Large intestine (tissue), 3 donors: ENCODE measurements at regions not wholly inside any gene's neighbourhood (a gene's known extent, or its start where the extent isn't known, plus 50 kb on each side); places are given as distances from the start of the nearest gene placed in this dataset.
A peak's percentile ranks its signal among the peaks of the same experiment; 100 is the strongest.
"Not testable (repeated sequence)": the region's sequence is repeated elsewhere in the genome, so short reads cannot be mapped to it uniquely, and the experiment has no call there.

Experiments used
- DNase-seq, 2 donors: peaks; one replicate each; pipeline versions ENCODE4 v3.0.0 to v3.0.0-alpha.2; 2013
- H3K27ac ChIP-seq: one replicate; pipeline ENCODE4 v1.5.1; 2013; ENCODE audit warnings: low read length
- H3K27me3 ChIP-seq: 2 replicates; pipeline ENCODE4 v1.6.1; 2013; ENCODE audit warnings: low read length; ENCODE audit not compliant: control insufficient read depth, insufficient read depth
- H3K36me3 ChIP-seq: 2 replicates; pipeline ENCODE4 v1.6.1; 2013; ENCODE audit warnings: low read length; ENCODE audit not compliant: control insufficient read depth, insufficient read depth
- H3K4me1 ChIP-seq: one replicate; pipeline ENCODE4 v1.6.1; 2013; ENCODE audit warnings: low read length; ENCODE audit not compliant: control insufficient read depth, insufficient read depth
- H3K4me3 ChIP-seq: one replicate; pipeline ENCODE4 v1.5.1; 2013; ENCODE audit warnings: low read length
- H3K9me3 ChIP-seq: one replicate; pipeline ENCODE4 v1.6.1; 2013; ENCODE audit warnings: mild to moderate bottlenecking, low read depth, low read length, moderate library complexity; ENCODE audit not compliant: control insufficient read depth
- WGBS: methylation state at CpG from one replicate; pipeline ENCODE4 v1.1.5; 2013; ENCODE audit warnings: low lambda C conversion rate; ENCODE audit not compliant: insufficient coverage; 5-methylcytosine and 5-hydroxymethylcytosine counted together

GRCh38 chr5:123987956-123988355 is 476.0 kb downstream of the CSNK1G3 start:
- no peaks in the 10 kb centered on the region for H3K9me3 ChIP-seq
- H3K36me3 ChIP-seq, result no peaks in the 10 kb centered on the region
- H3K27me3 ChIP-seq, result no peaks in the 10 kb centered on the region
- H3K4me1 ChIP-seq, result no peaks in the 10 kb centered on the region
- DNase-seq, result no peak
- H3K4me3 ChIP-seq, result no peak overlapping the region
- no CpG with 5 or more reads among the region's 5 CpGs for WGBS
- H3K27ac ChIP-seq, result no peak overlapping the region

GRCh38 chr5:123976379-123977033 is 464.5 kb downstream of the CSNK1G3 start:
- H3K4me1 ChIP-seq, result no peaks in the 10 kb centered on the region
- WGBS, result no CpG with 5 or more reads among the region's 4 CpGs
- no peaks in the 10 kb centered on the region for H3K9me3 ChIP-seq
- H3K27me3 ChIP-seq, result no peaks in the 10 kb centered on the region
- H3K4me3 ChIP-seq, result no peak overlapping the region
- no peaks in the 10 kb centered on the region for H3K36me3 ChIP-seq
- no peak overlapping the region for H3K27ac ChIP-seq
- DNase-seq, result no peak

- not testable (repeated sequence) for H3K27ac ChIP-seq, H3K27me3 ChIP-seq, H3K4me1 ChIP-seq, H3K4me3 ChIP-seq, DNase-seq, H3K9me3 ChIP-seq, H3K36me3 ChIP-seq
Measured at GRCh38 chr5:123975521-123975920, 463.5 kb downstream of the CSNK1G3 start.

GRCh38 chr5:123966781-123967180 is 454.8 kb downstream of the CSNK1G3 start:
- Histone ChIP-seq H3K9me3 (no peaks in the 10 kb centered on the region), H3K4me1 (no peaks in the 10 kb centered on the region), H3K36me3 (no peaks in the 10 kb centered on the region), H3K27me3 (no peaks in the 10 kb centered on the region), H3K4me3 (no peak overlapping the region), H3K27ac (no peak overlapping the region)
- WGBS, result no CpG with 5 or more reads among the region's 1 CpG
- DNase-seq, result no peak

GRCh38 chr5:123965626-123966025 is 453.6 kb downstream of the CSNK1G3 start:
- H3K4me1 ChIP-seq, result no peaks in the 10 kb centered on the region
- no peak overlapping the region for H3K27ac ChIP-seq
- no peak overlapping the region for H3K4me3 ChIP-seq
- DNase-seq, result no peak
- H3K27me3 ChIP-seq, result no peaks in the 10 kb centered on the region
- H3K9me3 ChIP-seq, result no peaks in the 10 kb centered on the region
- no CpG with 5 or more reads among the region's 3 CpGs for WGBS
- no peaks in the 10 kb centered on the region for H3K36me3 ChIP-seq

GRCh38 chr5:123964884-123965283 is 452.9 kb downstream of the CSNK1G3 start:
- Histone ChIP-seq H3K27me3 (no peaks in the 10 kb centered on the region), H3K36me3 (no peaks in the 10 kb centered on the region), H3K4me1 (no peaks in the 10 kb centered on the region), H3K4me3 (no peak overlapping the region), H3K27ac (no peak overlapping the region), H3K9me3 (no peaks in the 10 kb centered on the region)
- WGBS, result 100% methylated on average over 1 of the region's 1 CpG
- no peak for DNase-seq

DNA sequence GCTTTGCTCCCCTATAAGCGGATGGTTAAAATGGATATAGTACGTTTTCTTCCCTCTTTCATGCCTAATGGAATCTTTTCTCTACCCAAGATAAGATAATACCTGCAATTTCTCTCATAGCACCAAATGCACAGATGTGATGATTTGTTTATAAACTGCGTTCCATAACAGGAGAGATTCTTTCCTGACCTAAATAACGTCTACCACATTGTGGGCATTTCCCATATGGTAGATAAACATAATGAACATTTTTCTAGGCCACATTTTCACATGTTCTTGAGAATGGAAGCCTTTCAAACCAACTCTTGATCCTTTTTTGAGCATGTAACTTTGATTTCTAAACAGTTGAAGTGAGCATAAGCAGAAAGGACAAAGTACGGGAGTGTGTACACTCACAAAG is 448.5 kb downstream of the CSNK1G3 start:
- Histone ChIP-seq H3K4me3 (no peak overlapping the region), H3K9me3 (no peaks in the 10 kb centered on the region), H3K27ac (no peak overlapping the region), H3K27me3 (no peaks in the 10 kb centered on the region), H3K36me3 (no peaks in the 10 kb centered on the region), H3K4me1 (no peaks in the 10 kb centered on the region)
- peak in 1 of 2 donors; percentile 22 for DNase-seq
- WGBS, result 11% methylated on average over 2 of the region's 5 CpGs

- peaks cover 7% of the 10 kb centered on the region for H3K9me3 ChIP-seq
- H3K27ac ChIP-seq, result no peak overlapping the region
- no peaks in the 10 kb centered on the region for H3K36me3 ChIP-seq
- no peaks in the 10 kb centered on the region for H3K27me3 ChIP-seq
- 100% methylated on average over 1 of the region's 3 CpGs for WGBS
- DNase-seq, result no peak
- H3K4me1 ChIP-seq, result no peaks in the 10 kb centered on the region
- no peak overlapping the region for H3K4me3 ChIP-seq
Measured at GRCh38 chr5:123951582-123951977, 439.6 kb downstream of the CSNK1G3 start.

- peaks cover 7% of the 10 kb centered on the region for H3K9me3 ChIP-seq
- H3K36me3 ChIP-seq, result no peaks in the 10 kb centered on the region
- H3K27ac ChIP-seq, result no peak overlapping the region
- no peaks in the 10 kb centered on the region for H3K27me3 ChIP-seq
- H3K4me3 ChIP-seq, result no peak overlapping the region
- DNase-seq, result no peak
- WGBS, result 96% methylated on average over 5 of the region's 10 CpGs
- no peaks in the 10 kb centered on the region for H3K4me1 ChIP-seq
Measured at GRCh38 chr5:123950701-123951581, 439.0 kb downstream of the CSNK1G3 start.

DNA sequence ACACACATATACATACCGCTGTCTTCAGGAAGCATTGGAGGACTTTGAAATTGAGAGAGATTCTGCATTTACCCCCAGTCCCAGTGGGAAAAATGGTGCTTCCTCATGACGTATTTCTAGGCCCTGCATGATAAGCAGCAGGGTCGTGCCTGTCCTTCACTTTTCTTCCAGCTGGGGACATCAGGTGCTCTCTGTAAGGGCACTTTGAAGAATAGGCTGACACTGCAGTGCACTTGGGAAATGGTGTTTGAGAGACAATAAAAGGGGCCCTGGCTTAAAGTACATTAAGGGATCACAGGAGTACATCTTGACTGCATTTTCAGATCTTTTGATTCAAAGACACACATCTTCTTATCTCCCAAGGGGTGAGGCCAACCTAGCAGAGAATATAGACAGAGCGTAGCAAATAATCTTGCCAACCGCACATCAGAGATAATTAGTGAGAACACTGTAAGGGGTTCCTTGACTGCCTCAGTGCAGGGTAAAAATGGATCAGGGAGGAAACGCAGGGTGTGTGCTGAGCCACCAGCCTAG is 437.9 kb downstream of the CSNK1G3 start:
- Histone ChIP-seq H3K9me3 (peaks cover 7% of the 10 kb centered on the region), H3K4me1 (no peaks in the 10 kb centered on the region), H3K4me3 (no peak overlapping the region), H3K27ac (no peak overlapping the region), H3K27me3 (no peaks in the 10 kb centered on the region), H3K36me3 (no peaks in the 10 kb centered on the region)
- DNase-seq, result peak; percentile 3 to 6
- 90% methylated on average over 2 of the region's 6 CpGs for WGBS
